Astrocyte (in vitro differentiated cells and primary cell): ENCODE measurements at regions not wholly inside any gene's neighbourhood (a gene's known extent, or its start where the extent isn't known, plus 50 kb on each side); places are given as distances from the start of the nearest gene placed in this dataset.

Experiments
- CTCF ChIP-seq: IDR thresholded peaks from 2 replicates; pipeline ENCODE4 v1.5.1; 2011; ENCODE audit warnings: low read depth, mild to moderate bottlenecking, inconsistent platforms, low read length, moderate library complexity; ENCODE audit not compliant: insufficient read depth
- EZH2 ChIP-seq: IDR thresholded peaks from 2 replicates; pipeline ENCODE4 v1.6.1; 2012; ENCODE audit warnings: mild to moderate bottlenecking, low read length, inconsistent platforms; ENCODE audit not compliant: insufficient read depth

- TF ChIP-seq CTCF (no peak), EZH2 (no peak)
Observed at GRCh38 chr6:154653853-154654252, 79.4 kb upstream of the SCAF8 start.
